Liver (tissue), 8 donors: ENCODE measurements at regions not wholly inside any gene's neighbourhood (a gene's known extent, or its start where the extent isn't known, plus 50 kb on each side); places are given as distances from the start of the nearest gene placed in this dataset.

Experiments used
- DNase-seq: peaks from one replicate; pipeline ENCODE4 v3.0.0-alpha.2; 2017; ENCODE audit warnings: low spot score
- H3K27ac ChIP-seq, 2 donors: one replicate each; pipeline ENCODE4 v1.7.0; 2013; ENCODE audit warnings: inconsistent platforms in 2 of 2, low read length in 2 of 2, control low read depth in 1 of 2, low read depth in 1 of 2, mild to moderate bottlenecking in 1 of 2
- H3K27me3 ChIP-seq, 4 donors: one replicate each; pipeline versions ENCODE4 v1.6.1 to v1.7.0; 2013; ENCODE audit warnings: low read length in 3 of 4, inconsistent platforms in 1 of 4, mild to moderate bottlenecking in 1 of 4, moderate library complexity in 1 of 4; ENCODE audit not compliant: control insufficient read depth in 4 of 4, insufficient read depth in 4 of 4
- H3K36me3 ChIP-seq, 4 donors: one replicate each; pipeline versions ENCODE4 v1.6.1 to v1.7.0; 2013; ENCODE audit warnings: low read length in 3 of 4, mild to moderate bottlenecking in 3 of 4, low read depth in 1 of 4, moderate library complexity in 1 of 4; ENCODE audit not compliant: control insufficient read depth in 4 of 4, insufficient read depth in 3 of 4
- H3K4me1 ChIP-seq, 4 donors: one replicate each; pipeline versions ENCODE4 v1.6.1 to v1.7.0; 2013; ENCODE audit warnings: low read length in 3 of 4, mild to moderate bottlenecking in 3 of 4, moderate library complexity in 1 of 4; ENCODE audit not compliant: control insufficient read depth in 4 of 4, insufficient read depth in 4 of 4
- H3K4me3 ChIP-seq, 3 donors: one replicate each; pipeline versions ENCODE4 v1.6.1 to v1.7.0; 2013; ENCODE audit warnings: low read length in 3 of 3, control low read depth in 1 of 3, low read depth in 1 of 3, mild to moderate bottlenecking in 1 of 3
- H3K9ac ChIP-seq, 2 donors: one replicate each; pipeline ENCODE4 v1.7.0; 2013; ENCODE audit warnings: low read length in 2 of 2, mild to moderate bottlenecking in 2 of 2, moderate library complexity in 2 of 2, control low read depth in 1 of 2, low read depth in 1 of 2
- H3K9me3 ChIP-seq, 4 donors: one replicate each; pipeline versions ENCODE4 v1.6.1 to v1.7.0; 2013; ENCODE audit warnings: low read length in 3 of 4; ENCODE audit not compliant: control insufficient read depth in 4 of 4
- EGR1 ChIP-seq, 2 donors: IDR thresholded peaks; 2 replicates each; pipeline ENCODE4 v1.6.1; 2016 to 2018; ENCODE audit warnings: antibody characterized with exemption in 2 of 2, low read depth in 2 of 2
- FOXA1 ChIP-seq: IDR thresholded peaks from 2 replicates; pipeline ENCODE4 v1.6.1; 2016; ENCODE audit warnings: antibody characterized with exemption
- FOXA2 ChIP-seq: IDR thresholded peaks from 2 replicates; pipeline ENCODE4 v1.6.1; 2016; ENCODE audit warnings: antibody characterized with exemption
- GABPA ChIP-seq, 2 donors: IDR thresholded peaks in 1 of 2; conservative IDR thresholded peaks in 1 of 2; 2 replicates each; pipeline ENCODE4 v1.6.1; 2016; ENCODE audit warnings: antibody characterized with exemption in 2 of 2, mild to moderate bottlenecking in 1 of 2, moderate library complexity in 1 of 2
- HNF4A ChIP-seq, 2 donors: conservative IDR thresholded peaks; 2 replicates each; pipeline ENCODE4 v1.6.1; 2016; ENCODE audit warnings: antibody characterized with exemption in 2 of 2, mild to moderate bottlenecking in 2 of 2
- HNF4G ChIP-seq: IDR thresholded peaks from 2 replicates; pipeline ENCODE4 v1.6.1; 2016; ENCODE audit warnings: antibody characterized with exemption
- MAX ChIP-seq: IDR thresholded peaks from 2 replicates; pipeline ENCODE4 v1.6.1; 2016; ENCODE audit warnings: antibody characterized with exemption
- NR2F2 ChIP-seq: IDR thresholded peaks from 2 replicates; pipeline ENCODE4 v1.6.1; 2016; ENCODE audit warnings: antibody characterized with exemption
- RAD21 ChIP-seq, 2 donors: IDR thresholded peaks; 2 replicates each; pipeline ENCODE4 v1.6.1; 2016; ENCODE audit warnings: antibody characterized with exemption in 2 of 2, mild to moderate bottlenecking in 2 of 2
- RXRA ChIP-seq, 2 donors: IDR thresholded peaks; 2 replicates each; pipeline ENCODE4 v1.6.1; 2017 to 2018; ENCODE audit warnings: antibody characterized with exemption in 2 of 2, mild to moderate bottlenecking in 1 of 2
- SP1 ChIP-seq: IDR thresholded peaks from 2 replicates; pipeline ENCODE4 v1.6.1; 2018; ENCODE audit warnings: antibody characterized with exemption, mild to moderate bottlenecking
- TAF1 ChIP-seq: conservative IDR thresholded peaks from 2 replicates; pipeline ENCODE4 v1.6.1; 2016; ENCODE audit warnings: antibody characterized with exemption, mild to moderate bottlenecking
- YY1 ChIP-seq: IDR thresholded peaks from 2 replicates; pipeline ENCODE4 v1.6.1; 2016; ENCODE audit warnings: antibody characterized with exemption, mild to moderate bottlenecking
- WGBS: extraction: QIAGEN DNeasy Blood & Tissue Kit; methylation state at CpG from one replicate; pipeline ENCODE4 v1.1.7; 2013; 5-methylcytosine and 5-hydroxymethylcytosine counted together
- TF ChIP-seq, protein P1 (sequence below): IDR thresholded peaks from 2 replicates; pipeline ENCODE4 v1.6.1; 2016; ENCODE audit warnings: antibody characterized with exemption
- TF ChIP-seq, protein P2 (sequence below): IDR thresholded peaks from 2 replicates; pipeline ENCODE4 v1.6.1; 2016; ENCODE audit warnings: antibody characterized with exemption, mild to moderate bottlenecking
- TF ChIP-seq, protein P3 (sequence below): IDR thresholded peaks from 2 replicates; pipeline ENCODE4 v1.6.1; 2016; ENCODE audit warnings: antibody characterized with exemption
- TF ChIP-seq, protein P4 (sequence below): fragments of 150-350 bp; IDR thresholded peaks from 2 replicates; pipeline ENCODE4 v1.5.1; 2017; ENCODE audit warnings: improper control_type of control experiment, low read depth, low read length; ENCODE audit not compliant: missing input control
- donor health status: healthy.
- donor health status: healthy.
- donor health status: healthy.
- donor health status: healthy.
- donor health status: healthy.

DNA sequence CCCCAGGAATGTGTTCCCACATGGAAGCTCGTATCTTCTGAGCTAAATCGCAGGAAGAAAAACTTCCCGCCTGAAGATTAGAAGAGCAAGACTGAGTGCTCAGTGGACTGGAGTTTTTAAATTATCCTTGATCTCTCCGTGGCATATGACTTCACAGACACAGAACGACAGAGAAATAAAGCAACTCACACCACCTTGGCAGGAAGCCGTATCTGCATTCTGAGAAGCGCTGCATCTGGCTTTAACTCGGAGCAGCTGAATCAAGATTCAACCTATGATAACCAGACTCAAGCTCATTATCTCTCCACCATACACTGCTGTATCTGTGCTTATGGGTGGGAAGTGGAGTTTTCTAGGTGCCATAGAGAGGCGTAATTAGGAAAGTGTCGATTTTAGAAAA is 1482.7 kb downstream of the AACS start:
- Histone ChIP-seq H3K36me3 (no peaks in the 10 kb centered on the region), H3K27me3 (peaks cover 0 to 2% (median 0%) of the 10 kb centered on the region in 4 donors), H3K27ac (no peak overlapping the region), H3K4me3 (no peak overlapping the region), H3K9me3 (no peaks in the 10 kb centered on the region), H3K4me1 (no peaks in the 10 kb centered on the region), H3K9ac (no peak overlapping the region)
- WGBS: 79% methylated on average over 10 of the region's 10 CpGs
- no peak for DNase-seq
- TF ChIP-seq EGR1 (IDR thresholded peaks at IDR 0.05; ENCODE audit: low read depth in 2 of 2): no peak
- no peak for TF ChIP-seq RXRA (IDR thresholded peaks at IDR 0.05)
- no peak for TF ChIP-seq GABPA (IDR thresholded peaks at IDR 0.05 in 1 of 2, conservative IDR thresholded peaks at IDR 0.05 in 1 of 2)
- TF ChIP-seq, protein P1, sequence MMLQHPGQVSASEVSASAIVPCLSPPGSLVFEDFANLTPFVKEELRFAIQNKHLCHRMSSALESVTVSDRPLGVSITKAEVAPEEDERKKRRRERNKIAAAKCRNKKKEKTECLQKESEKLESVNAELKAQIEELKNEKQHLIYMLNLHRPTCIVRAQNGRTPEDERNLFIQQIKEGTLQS: no peak
- TF ChIP-seq NR2F2: no peak
- TF ChIP-seq HNF4A (conservative IDR thresholded peaks at IDR 0.05): no peak
- TF ChIP-seq MAX: no peak
- TF ChIP-seq TAF1: no peak
- no peak for TF ChIP-seq FOXA2
- no peak for TF ChIP-seq SP1

- Histone ChIP-seq H3K9ac (no peak overlapping the region), H3K4me1 (no peaks in the 10 kb centered on the region), H3K9me3 (peaks cover 0 to 6% (median 1%) of the 10 kb centered on the region in 4 donors), H3K4me3 (no peak overlapping the region), H3K27ac (no peak overlapping the region), H3K36me3 (no peaks in the 10 kb centered on the region), H3K27me3 (peaks cover 0 to 2% (median 0%) of the 10 kb centered on the region in 4 donors)
- TF ChIP-seq FOXA1 (no peak), HNF4G (no peak), FOXA2 (no peak), TAF1 (no peak)
- TF ChIP-seq, protein P2, sequence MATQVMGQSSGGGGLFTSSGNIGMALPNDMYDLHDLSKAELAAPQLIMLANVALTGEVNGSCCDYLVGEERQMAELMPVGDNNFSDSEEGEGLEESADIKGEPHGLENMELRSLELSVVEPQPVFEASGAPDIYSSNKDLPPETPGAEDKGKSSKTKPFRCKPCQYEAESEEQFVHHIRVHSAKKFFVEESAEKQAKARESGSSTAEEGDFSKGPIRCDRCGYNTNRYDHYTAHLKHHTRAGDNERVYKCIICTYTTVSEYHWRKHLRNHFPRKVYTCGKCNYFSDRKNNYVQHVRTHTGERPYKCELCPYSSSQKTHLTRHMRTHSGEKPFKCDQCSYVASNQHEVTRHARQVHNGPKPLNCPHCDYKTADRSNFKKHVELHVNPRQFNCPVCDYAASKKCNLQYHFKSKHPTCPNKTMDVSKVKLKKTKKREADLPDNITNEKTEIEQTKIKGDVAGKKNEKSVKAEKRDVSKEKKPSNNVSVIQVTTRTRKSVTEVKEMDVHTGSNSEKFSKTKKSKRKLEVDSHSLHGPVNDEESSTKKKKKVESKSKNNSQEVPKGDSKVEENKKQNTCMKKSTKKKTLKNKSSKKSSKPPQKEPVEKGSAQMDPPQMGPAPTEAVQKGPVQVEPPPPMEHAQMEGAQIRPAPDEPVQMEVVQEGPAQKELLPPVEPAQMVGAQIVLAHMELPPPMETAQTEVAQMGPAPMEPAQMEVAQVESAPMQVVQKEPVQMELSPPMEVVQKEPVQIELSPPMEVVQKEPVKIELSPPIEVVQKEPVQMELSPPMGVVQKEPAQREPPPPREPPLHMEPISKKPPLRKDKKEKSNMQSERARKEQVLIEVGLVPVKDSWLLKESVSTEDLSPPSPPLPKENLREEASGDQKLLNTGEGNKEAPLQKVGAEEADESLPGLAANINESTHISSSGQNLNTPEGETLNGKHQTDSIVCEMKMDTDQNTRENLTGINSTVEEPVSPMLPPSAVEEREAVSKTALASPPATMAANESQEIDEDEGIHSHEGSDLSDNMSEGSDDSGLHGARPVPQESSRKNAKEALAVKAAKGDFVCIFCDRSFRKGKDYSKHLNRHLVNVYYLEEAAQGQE: no peak
- DNase-seq: no peak
- 47% methylated on average over 4 of the region's 4 CpGs for WGBS
Observed at GRCh38 chr12:126551869-126552268, 1486.6 kb downstream of the AACS start.

DNA sequence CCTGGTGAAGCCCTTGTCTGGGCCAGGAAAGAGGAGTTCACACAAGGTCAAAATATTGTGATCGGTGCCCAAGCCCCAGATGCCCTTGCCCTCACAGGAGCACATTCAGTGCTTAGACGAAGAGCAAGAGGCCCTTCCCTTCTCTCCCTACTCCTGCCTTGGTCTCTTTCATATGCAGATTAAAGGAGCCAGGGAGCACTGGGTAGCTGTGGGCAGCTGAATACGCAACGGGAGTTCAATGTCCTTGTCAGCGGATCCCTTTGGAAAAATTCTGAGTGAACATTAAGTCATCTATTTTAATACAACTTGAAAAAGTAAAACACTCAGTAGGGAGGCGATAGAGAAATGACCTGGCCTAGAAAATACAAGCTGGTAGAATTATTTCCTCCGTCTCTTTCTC is 1489.4 kb downstream of the AACS start:
- DNase-seq: no peak
- Histone ChIP-seq H3K9me3 (peaks cover 0 to 6% (median 1%) of the 10 kb centered on the region in 4 donors), H3K27ac (no peak overlapping the region), H3K36me3 (no peaks in the 10 kb centered on the region), H3K4me1 (peaks cover 0 to 11% (median 7%) of the 10 kb centered on the region in 4 donors), H3K9ac (no peak overlapping the region), H3K4me3 (no peak overlapping the region), H3K27me3 (peaks cover 0 to 2% (median 0%) of the 10 kb centered on the region in 4 donors)
- WGBS: 80% methylated on average over 7 of the region's 7 CpGs
- TF ChIP-seq TAF1 (no peak), FOXA1 (no peak), MAX (no peak), NR2F2 (no peak), EGR1 (IDR thresholded peaks at IDR 0.05; ENCODE audit: low read depth in 2 of 2) (no peak), RAD21 (IDR thresholded peaks at IDR 0.05) (no peak), SP1 (no peak), YY1 (no peak)
- TF ChIP-seq, protein P3, sequence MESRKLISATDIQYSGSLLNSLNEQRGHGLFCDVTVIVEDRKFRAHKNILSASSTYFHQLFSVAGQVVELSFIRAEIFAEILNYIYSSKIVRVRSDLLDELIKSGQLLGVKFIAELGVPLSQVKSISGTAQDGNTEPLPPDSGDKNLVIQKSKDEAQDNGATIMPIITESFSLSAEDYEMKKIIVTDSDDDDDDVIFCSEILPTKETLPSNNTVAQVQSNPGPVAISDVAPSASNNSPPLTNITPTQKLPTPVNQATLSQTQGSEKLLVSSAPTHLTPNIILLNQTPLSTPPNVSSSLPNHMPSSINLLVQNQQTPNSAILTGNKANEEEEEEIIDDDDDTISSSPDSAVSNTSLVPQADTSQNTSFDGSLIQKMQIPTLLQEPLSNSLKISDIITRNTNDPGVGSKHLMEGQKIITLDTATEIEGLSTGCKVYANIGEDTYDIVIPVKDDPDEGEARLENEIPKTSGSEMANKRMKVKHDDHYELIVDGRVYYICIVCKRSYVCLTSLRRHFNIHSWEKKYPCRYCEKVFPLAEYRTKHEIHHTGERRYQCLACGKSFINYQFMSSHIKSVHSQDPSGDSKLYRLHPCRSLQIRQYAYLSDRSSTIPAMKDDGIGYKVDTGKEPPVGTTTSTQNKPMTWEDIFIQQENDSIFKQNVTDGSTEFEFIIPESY: no peak
- TF ChIP-seq, protein P1: no peak
- TF ChIP-seq, protein P4, sequence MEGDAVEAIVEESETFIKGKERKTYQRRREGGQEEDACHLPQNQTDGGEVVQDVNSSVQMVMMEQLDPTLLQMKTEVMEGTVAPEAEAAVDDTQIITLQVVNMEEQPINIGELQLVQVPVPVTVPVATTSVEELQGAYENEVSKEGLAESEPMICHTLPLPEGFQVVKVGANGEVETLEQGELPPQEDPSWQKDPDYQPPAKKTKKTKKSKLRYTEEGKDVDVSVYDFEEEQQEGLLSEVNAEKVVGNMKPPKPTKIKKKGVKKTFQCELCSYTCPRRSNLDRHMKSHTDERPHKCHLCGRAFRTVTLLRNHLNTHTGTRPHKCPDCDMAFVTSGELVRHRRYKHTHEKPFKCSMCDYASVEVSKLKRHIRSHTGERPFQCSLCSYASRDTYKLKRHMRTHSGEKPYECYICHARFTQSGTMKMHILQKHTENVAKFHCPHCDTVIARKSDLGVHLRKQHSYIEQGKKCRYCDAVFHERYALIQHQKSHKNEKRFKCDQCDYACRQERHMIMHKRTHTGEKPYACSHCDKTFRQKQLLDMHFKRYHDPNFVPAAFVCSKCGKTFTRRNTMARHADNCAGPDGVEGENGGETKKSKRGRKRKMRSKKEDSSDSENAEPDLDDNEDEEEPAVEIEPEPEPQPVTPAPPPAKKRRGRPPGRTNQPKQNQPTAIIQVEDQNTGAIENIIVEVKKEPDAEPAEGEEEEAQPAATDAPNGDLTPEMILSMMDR: no peak
